ENCODE measurements at regions not wholly inside any gene's neighbourhood (a gene's known extent, or its start where the extent isn't known, plus 50 kb on each side); places are given as distances from the start of the nearest gene placed in this dataset.

GRCh38 chr16:48659940-48660339 is 50.0 kb upstream of the N4BP1 start:
- Histone ChIP-seq H3K36me3 (ENCODE audit: control insufficient read depth in 2 of 3, insufficient read depth in 3 of 3, low read length in 3 of 3) (no peaks in the 10 kb centered on the region), H3K27ac (ENCODE audit: low read depth in 2 of 2, low read length in 2 of 2) (no peak overlapping the region), H3K9ac (ENCODE audit: low read length in 3 of 3) (no peak overlapping the region), H3K9me3 (ENCODE audit: control insufficient read depth in 2 of 3, insufficient read depth in 1 of 3, low read length in 3 of 3) (peaks cover 0 to 4% (median 2%) of the 10 kb centered on the region in 3 donors), H3K27me3 (ENCODE audit: control insufficient read depth, insufficient read depth, low read length) (no peaks in the 10 kb centered on the region), H3K4me1 (ENCODE audit: control insufficient read depth in 2 of 3, insufficient read depth in 2 of 3, low read depth in 1 of 3, low read length in 3 of 3) (no peaks in the 10 kb centered on the region), H3K4me3 (ENCODE audit: low read length in 3 of 3) (no peak overlapping the region)
- intact Hi-C loops (cut with DNase I) = no loop called here
- peak; percentile 90 for FAIRE-seq
- no peak for DNase-seq
- TF ChIP-seq CTCF (IDR thresholded peaks at IDR 0.05; ENCODE audit: borderline replicate concordance, extremely low read depth, insufficient read depth) = no peak
